Stimulated activated CD8-positive, alpha-beta memory T cell treated with anti-CD3 and anti-CD28 coated beads, Interleukin-7, amount 100 ng/mL, for 1 hour (primary cell): ENCODE measurements at regions not wholly inside any gene's neighbourhood (a gene's known extent, or its start where the extent isn't known, plus 50 kb on each side); places are given as distances from the start of the nearest gene placed in this dataset.

ENCODE experiments used
- DNase-seq, 2 donors: peaks; one replicate each; pipeline ENCODE4 v3.0.0-alpha.2; 2020; ENCODE audit warnings: low read depth in 2 of 2

- DNase-seq: no peak
Measured at GRCh38 chr10:36178616-36179015, 536.5 kb upstream of the FZD8 start.

DNA sequence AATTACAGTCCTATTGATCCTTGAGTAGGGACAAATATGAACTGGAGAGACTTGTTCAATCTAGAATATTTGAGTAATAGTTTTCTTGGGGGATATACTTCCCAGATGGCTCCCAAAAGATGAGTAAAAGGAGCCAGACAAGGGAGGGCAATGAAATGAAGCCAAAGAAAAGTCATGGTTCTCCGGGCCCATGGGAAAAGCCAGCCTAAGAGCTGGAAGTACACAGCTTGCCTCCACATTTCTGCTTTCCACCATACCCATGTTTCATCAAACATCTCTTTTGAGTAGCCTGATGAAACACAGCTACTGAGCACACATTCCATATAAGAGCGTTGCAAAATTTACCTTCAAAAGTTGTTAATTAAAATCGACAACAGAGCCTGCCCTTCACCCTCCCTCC, 535.0 kb upstream of the FZD8 start:
- no peak for DNase-seq

GRCh38 chr10:36175954-36176353, 533.9 kb upstream of the FZD8 start:
- DNase-seq: no peak

DNA sequence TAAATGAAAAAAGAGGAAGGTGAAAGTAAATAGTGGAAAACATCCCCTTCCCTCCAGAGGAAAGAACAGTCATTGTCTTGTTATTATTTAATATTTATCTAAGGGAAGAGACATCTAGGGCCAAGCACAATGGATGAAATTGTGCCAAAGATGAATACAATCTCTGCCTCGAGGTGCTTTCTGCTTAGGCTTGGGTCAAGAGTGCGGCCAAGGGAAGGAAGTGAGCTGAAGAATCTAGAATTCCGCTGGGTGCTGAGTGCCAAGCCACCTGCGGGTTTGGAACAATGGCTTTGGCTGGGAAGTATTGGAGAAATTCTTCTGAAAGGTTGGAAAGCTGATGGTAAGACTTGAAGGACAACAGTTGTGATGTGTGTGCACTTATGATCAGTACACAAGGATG, 531.3 kb upstream of the FZD8 start:
- no peak for DNase-seq

DNA sequence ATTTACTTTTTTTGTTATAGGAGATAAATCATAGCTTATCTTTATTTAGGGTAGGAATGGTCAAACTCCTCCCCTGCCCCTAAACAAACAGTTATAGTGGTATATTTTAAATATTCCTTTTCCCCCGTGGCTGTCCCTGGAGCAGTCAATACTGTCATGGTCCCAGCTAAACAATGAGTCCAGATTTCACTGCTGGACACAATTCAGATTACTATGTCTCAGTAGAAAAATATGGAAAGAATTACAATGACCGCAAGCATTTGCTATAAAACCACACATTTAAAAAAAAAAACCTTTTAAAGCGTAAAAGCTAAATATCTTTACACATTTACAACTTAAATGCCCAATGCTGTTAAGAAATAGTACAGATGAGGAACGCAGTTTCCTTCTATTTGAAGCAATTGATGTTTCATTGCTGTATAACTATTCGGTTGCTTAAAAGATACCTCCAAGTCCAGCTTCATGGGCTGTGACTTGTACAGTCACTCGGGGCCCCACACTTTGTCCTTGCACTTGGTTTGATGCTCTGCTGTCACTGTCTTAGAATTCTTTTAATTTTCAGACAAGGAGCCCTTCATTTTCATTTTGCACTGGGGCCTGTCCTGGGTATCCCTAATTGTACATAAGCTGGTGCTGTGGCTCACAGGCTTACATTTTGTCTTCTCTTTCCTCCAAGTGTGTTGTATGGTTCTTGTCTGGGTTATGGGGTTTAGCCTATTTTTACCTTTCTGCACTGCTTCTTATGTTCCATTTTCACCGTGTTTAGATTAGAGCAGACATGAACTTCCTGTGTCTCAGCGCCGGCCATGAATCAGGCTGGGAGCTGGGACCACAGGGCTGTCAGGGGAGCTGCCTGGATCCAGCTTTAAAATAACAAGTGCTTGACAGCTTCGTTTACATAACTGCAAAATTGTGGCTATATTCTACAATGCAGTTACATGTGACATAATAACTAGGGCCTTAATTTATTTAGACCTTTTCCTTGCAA, 530.2 kb upstream of the FZD8 start:
- no peak for DNase-seq

GRCh38 chr10:36171556-36171952, 529.5 kb upstream of the FZD8 start:
- DNase-seq: no peak

DNA sequence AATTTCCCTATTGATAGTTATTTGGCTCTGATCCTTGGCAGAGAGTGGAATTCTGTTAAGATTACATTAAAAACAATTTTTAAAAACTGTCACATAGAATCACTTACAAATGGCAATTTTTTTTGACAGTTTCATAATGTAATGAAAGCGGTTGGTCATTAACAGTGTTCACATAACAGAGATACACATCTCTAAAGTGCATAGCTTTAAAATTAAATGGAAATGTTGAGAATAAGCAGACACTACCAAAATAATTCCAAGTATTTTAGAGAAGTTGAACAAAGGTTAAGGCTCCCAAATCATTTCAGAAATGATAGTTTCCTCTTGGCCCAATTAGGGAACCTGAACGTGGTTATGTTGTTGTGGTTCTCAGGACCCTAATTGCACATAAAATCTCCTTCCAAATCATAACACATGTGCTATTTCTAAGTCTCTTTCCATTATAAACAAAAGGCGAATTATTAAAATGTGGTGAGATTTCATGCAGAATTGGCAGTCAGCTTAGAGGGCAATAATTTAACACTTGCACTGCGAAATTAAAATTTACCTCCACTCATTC, 528.9 kb upstream of the FZD8 start:
- DNase-seq: no peak

DNA sequence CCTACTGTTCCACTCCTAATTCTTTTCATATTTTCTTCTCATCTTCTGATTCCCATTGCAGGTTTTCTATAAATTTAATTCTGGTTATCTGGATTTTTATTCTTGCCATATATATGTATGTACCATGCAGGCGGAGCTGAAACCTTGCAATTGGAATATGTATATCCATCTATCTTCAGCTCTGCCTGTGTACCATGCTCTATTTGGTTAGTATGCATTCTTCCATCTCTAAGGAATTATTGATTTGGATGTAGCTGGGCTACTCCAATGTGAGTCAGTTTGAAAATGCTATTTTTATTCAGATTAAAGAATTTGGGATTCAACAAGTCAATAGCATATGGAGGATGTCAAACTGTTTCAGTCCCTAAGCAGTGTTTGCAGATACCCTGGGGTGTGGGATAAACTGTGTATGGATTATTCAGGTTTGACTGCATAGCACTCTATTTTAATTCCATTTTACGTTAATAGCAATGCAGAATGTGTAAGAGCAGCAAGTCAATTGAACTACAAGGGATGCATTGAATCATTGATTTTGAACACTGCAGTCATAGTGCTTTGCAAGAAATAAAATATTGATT, 528.1 kb upstream of the FZD8 start:
- DNase-seq: no peak

DNA sequence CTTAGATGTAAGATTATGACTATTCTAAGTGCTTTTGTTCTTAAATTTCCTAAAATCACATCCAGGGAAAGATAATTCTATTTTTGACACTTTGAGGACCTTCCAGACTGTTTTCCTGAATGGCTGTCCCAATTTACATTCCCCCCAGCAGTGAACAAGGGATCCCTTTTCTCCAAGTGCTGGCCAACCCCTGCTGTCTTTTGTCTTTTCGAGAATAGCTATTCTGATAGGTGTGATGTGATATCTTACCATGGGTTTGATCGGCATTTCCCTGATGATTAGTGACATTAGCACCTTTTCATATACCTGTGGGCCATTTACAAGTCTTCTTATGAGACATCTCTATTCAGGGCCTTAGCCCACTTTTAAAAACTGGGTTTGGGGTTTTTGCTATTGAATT, 526.7 kb upstream of the FZD8 start:
- DNase-seq: no peak

DNA sequence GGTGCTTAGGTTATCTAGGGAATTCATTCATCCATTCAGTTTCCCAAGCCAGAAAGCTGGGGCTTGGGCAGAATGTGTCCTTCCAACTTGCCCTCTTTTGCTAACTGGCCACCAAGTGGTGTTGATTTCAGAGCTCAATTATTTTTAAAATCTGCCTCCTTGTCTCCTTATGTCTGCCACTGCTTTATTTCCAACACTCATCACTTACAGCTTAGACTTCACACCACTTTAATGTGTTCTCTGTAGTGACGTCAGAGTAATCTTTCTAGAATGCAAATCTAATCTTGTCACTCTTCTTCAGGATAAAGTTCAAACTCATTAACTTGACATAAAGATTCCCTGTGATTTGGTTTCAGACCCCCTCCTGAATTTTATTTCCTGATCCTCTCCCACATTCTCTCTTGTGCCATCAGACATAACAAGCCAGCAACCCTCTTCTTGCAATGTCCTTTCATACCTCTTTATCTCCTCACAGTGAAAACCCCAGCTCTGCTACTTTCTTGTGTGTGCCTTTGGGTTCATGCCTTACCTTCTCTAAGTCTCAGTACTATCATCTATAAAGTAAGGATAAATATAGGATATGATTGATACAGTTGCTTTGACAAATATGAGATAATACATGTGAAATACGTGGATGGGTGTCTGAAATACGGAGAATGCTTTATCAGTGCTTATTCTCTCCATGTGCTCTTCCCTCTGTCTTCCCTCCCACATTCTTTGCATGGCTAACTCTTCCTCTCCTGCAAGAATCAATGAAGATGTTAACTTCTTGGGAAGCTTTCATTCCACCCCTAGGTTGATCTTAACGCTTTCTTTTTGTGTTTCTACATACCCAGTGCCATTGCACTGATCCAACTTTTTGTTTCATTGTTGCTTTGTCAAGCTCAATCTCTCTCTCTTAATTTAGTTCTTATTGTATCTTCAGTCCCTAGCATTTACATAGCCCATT, 522.7 kb upstream of the FZD8 start:
- no peak for DNase-seq

DNA sequence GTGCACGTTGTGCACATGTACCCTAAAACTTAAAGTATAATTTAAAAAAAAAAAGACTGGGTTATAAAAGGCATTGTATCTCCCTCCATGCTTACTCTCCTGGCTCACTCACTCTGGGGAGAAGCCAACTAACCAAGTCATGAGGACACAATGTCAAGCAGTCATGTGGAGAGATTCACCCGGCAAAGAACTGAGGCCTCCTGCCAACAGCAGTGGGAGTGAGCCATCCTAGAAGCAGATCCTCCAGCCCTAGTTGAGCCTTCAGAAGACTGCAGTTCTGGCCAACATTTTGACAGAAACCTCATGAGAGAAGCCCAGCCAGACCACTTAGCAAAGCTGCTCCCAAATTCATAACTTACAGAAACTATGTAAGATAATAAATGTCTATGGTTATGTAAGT, 521.7 kb upstream of the FZD8 start:
- DNase-seq: no peak

DNA sequence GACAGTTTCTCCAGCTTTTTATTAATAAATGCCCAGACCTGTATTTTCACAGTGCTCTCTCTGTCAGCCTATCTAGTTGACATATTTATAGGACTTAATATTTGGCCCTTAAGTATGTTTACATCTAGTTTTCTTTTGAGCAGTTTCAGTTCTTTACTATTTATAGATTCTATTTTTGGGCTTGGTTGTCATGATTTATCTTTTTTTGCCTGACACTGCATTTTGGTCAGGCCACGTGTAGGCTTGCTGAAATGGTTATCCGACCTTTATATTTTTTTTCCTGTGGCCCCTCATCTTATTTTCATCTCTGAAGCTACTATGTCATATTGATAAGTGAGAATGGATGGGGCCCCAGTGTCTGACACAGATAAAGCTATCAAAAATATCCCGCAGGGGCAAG, 515.4 kb upstream of the FZD8 start:
- no peak for DNase-seq

DNA sequence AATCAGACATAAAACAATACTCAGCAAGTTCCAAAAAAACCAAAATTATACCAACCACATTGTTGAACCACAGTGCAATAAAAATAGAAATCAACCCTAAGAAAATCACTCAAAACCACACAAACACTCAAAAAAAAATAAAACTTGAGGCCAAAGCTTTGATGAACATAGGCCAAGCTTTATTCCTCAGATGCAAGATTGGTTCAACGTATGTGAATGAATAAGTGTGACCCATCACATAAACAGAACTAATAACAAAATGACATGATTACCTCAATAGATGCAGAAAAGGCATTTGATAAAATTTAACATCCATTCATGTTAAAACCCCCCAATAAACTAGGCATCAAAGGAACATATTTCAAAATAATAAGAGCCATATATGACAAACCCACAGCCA, 506.1 kb upstream of the FZD8 start:
- no peak for DNase-seq

- DNase-seq: no peak
Measured at GRCh38 chr10:36147529-36147928, 505.4 kb upstream of the FZD8 start.

- DNase-seq: no peak
Measured at GRCh38 chr10:36141856-36142560, 499.9 kb upstream of the FZD8 start.

DNA sequence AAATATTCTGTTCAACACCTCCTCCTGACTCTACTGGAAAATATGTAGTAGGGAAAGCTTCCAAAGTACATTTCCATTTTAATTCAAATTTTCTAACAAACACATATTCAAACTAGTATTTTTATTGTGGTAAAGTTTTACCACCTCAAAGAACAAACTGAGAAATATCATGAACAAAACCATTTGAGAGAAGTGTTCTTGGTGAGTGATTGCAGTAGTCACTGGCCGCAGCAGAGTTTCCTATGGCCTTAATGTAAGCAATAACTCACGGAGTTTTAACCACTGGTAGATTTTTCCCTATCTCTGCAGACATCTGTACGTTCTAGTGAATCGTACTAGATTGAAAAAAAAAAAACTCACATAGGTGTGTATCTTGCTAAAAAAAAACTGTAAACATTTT, 487.0 kb upstream of the FZD8 start:
- DNase-seq: no peak

DNA sequence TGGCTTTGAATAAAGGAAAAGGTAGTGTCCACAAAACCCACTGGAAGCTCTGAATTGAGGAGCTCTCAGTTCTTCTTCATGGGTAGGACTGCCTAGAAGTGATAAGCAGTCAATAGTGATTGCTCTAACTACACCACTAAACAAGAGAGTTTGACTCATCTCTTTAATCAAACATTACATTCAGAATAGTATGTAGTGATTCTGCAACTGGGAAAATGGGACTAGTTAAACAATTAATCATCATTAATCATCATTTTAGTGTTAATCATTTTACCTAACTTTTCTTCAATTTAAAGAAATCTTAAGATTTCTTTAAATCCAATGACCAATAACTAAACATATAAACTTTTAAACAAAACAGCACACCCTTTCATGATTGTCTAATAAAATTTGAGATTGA, 484.0 kb upstream of the FZD8 start:
- DNase-seq: no peak

DNA sequence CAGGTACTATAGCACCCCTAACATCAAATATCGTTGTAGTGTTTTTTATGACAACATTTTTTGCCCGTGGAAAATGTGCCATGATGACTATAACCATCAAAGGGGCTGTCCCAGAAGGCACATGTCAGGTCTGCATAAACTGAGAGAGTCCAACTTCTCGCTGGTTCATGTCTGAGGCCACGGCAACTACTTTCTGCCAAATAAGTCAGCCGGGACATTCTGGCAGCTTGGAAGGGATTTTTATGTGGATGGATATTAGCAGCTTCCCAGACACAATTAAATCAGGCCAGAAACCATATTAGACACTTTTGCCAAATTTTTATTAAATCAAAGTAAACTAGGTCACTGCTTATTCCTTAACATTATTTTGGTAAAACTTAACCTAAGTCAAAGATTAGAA, 477.4 kb upstream of the FZD8 start:
- DNase-seq: no peak

DNA sequence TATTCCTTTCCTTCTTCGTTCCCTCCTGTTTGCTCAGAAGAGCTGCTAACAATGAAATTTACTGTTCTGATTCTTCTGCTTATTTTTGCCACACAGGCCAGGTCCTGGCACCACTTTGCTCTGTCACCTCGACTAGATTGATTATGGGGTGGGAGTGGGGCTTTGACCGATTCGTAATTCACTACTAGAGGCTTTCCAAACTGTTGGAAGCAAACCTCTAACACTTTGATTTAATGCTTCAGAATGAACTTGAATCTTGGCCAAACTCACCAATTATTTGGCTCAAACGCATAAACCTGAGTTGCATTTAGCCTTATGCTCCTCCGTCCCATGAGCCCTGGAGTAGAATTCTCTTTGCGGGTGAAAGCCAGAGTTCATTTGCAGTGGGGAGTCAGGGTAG, 476.2 kb upstream of the FZD8 start:
- DNase-seq: no peak

GRCh38 chr10:36117890-36118289, 475.8 kb upstream of the FZD8 start:
- no peak for DNase-seq

- no peak for DNase-seq
Measured at GRCh38 chr10:36117231-36117630, 475.1 kb upstream of the FZD8 start.
